ENCODE measurements at regions not wholly inside any gene's neighbourhood (a gene's known extent, or its start where the extent isn't known, plus 50 kb on each side); places are given as distances from the start of the nearest gene placed in this dataset.
"Not testable (repeated sequence)": the region's sequence is repeated elsewhere in the genome, so short reads cannot be mapped to it uniquely, and the experiment has no call there.

GRCh38 chr11:82507288-82507687 is 226.4 kb downstream of the FAM181B start:
- no TSS peak for BruUV-seq (replicated peaks)
- no peak overlapping the region for H3K4me2 ChIP-seq (ENCODE audit: low read length)
- ChIA-PET POLR2A (ENCODE audit: unreplicated experiment) (no interaction called here), CTCF (no interaction called here)
- H3F3A ChIP-seq (ENCODE audit: low read length, unreplicated experiment): no peaks in the 10 kb centered on the region
- TF ChIP-seq EZH2 (IDR thresholded peaks at IDR 0.05; ENCODE audit: low read length, unreplicated experiment) (no peak), CTCF (conservative IDR thresholded peaks at IDR 0.05; ENCODE audit: low read depth, low read length) (no peak), EZH2phosphoT487 (IDR thresholded peaks at IDR 0.05; ENCODE audit: borderline replicate concordance, low read length) (no peak)
- H3K9ac ChIP-seq (ENCODE audit: low read length): no peak overlapping the region
- no peak overlapping the region for H2AFZ ChIP-seq (ENCODE audit: low read length)
- intact Hi-C loops (cut with micrococcal nuclease): no loop called here
- ATAC-seq (no peak), DNase-seq (no peak)
- H3K27ac ChIP-seq (ENCODE audit: low read length): no peak overlapping the region
- H3K9me3 ChIP-seq (ENCODE audit: low read length): no peaks in the 10 kb centered on the region; the same call in 1 of the 2 replicates
- H3K27me3 ChIP-seq (ENCODE audit: low read length): 0 out of 2 replicates have a peak, but pooled peaks cover 7% of the 10 kb centered on the region
- H3K36me3 ChIP-seq (ENCODE audit: low read depth, low read length): no peaks in the 10 kb centered on the region
- no peak overlapping the region for H3K4me3 ChIP-seq (ENCODE audit: low read length)
- no peaks in the 10 kb centered on the region for H3K4me1 ChIP-seq (ENCODE audit: insufficient read depth, low read length)
- H4K20me1 ChIP-seq (ENCODE audit: low read length): no peaks in the 10 kb centered on the region
- H3K9me2 ChIP-seq (replicated peaks; ENCODE audit: low read length): no peaks in the 10 kb centered on the region
- H3K79me2 ChIP-seq (ENCODE audit: low read length): no peaks in the 10 kb centered on the region

- no peaks in the 10 kb centered on the region; the same call in 1 of the 2 replicates for H3K9me3 ChIP-seq (ENCODE audit: low read length)
- DNase-seq: no peak
- ChIA-PET POLR2A (ENCODE audit: unreplicated experiment) (no interaction called here), CTCF (no interaction called here)
- no peak overlapping the region for H3K4me2 ChIP-seq (ENCODE audit: low read length)
- no peaks in the 10 kb centered on the region for H3K4me1 ChIP-seq (ENCODE audit: insufficient read depth, low read length)
- no peaks in the 10 kb centered on the region for H3K79me2 ChIP-seq (ENCODE audit: low read length)
- no TSS peak for BruUV-seq (replicated peaks)
- no peaks in the 10 kb centered on the region for H4K20me1 ChIP-seq (ENCODE audit: low read length)
- intact Hi-C loops (cut with micrococcal nuclease): no loop called here
- H3K4me3 ChIP-seq (ENCODE audit: low read length): no peak overlapping the region
- H3K9ac ChIP-seq (ENCODE audit: low read length): no peak overlapping the region
- H3K27ac ChIP-seq (ENCODE audit: low read length): no peak overlapping the region
- no peak for ATAC-seq
- no peaks in the 10 kb centered on the region for H3K36me3 ChIP-seq (ENCODE audit: low read depth, low read length)
- no peaks in the 10 kb centered on the region for H3K9me2 ChIP-seq (replicated peaks; ENCODE audit: low read length)
- TF ChIP-seq CTCF (conservative IDR thresholded peaks at IDR 0.05; ENCODE audit: low read depth, low read length) (no peak), EZH2 (IDR thresholded peaks at IDR 0.05; ENCODE audit: low read length, unreplicated experiment) (no peak), EZH2phosphoT487 (IDR thresholded peaks at IDR 0.05; ENCODE audit: borderline replicate concordance, low read length) (no peak)
- no peaks in the 10 kb centered on the region for H3F3A ChIP-seq (ENCODE audit: low read length, unreplicated experiment)
- H3K27me3 ChIP-seq (ENCODE audit: low read length): no peaks in the 10 kb centered on the region
- no peak overlapping the region for H2AFZ ChIP-seq (ENCODE audit: low read length)
These were observed 228.3 kb downstream of the FAM181B start for GRCh38 chr11:82505379-82505778.

GRCh38 chr11:82501174-82501573 is 232.5 kb downstream of the FAM181B start:
- H3K4me1 ChIP-seq (ENCODE audit: insufficient read depth, low read length); ATAC-seq; H3K27ac ChIP-seq (ENCODE audit: low read length); intact Hi-C loops (cut with micrococcal nuclease); CTCF ChIA-PET; H3K9ac ChIP-seq (ENCODE audit: low read length); H3F3A ChIP-seq (ENCODE audit: low read length, unreplicated experiment); H3K4me3 ChIP-seq (ENCODE audit: low read length); DNase-seq; H3K9me2 ChIP-seq (replicated peaks; ENCODE audit: low read length); H3K9me3 ChIP-seq (ENCODE audit: low read length); H2AFZ ChIP-seq (ENCODE audit: low read length); H3K27me3 ChIP-seq (ENCODE audit: low read length); H3K4me2 ChIP-seq (ENCODE audit: low read length); POLR2A ChIA-PET (ENCODE audit: unreplicated experiment); H3K79me2 ChIP-seq (ENCODE audit: low read length); H3K36me3 ChIP-seq (ENCODE audit: low read depth, low read length); H4K20me1 ChIP-seq (ENCODE audit: low read length); BruUV-seq (replicated peaks): not testable (repeated sequence)

All from PC-3 (cell line).